ENCODE measurements at regions not wholly inside any gene's neighbourhood (a gene's known extent, or its start where the extent isn't known, plus 50 kb on each side); places are given as distances from the start of the nearest gene placed in this dataset.

DNA sequence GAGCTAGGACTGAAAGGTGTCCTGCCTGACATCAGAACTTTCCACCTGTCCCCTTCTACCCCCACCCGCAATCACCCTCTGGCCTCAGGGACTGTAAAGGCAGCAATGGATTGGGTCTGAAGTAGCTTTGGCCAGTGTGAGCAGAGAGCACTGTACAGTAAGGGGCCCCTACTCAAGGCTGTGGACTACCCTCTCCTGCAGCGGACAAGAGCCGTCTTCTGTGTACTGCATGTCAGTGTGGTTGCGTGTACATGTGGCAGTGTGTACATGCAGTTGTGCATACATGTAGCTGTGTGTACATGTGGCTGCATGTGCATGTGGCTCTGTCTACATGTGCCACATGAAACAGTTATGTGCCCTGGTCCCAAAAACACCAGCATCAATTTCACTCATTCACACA, 205.9 kb upstream of the LINGO1 start:
- Histone ChIP-seq H3K4me2 (no peak overlapping the region), H3F3A (ENCODE audit: low read depth) (no peaks in the 10 kb centered on the region), H4K20me1 (ENCODE audit: low read depth) (no peaks in the 10 kb centered on the region), H3K36me3 (no peaks in the 10 kb centered on the region), H3K4me3 (no peak overlapping the region), H3K27ac (no peak overlapping the region), H3K27me3 (no peaks in the 10 kb centered on the region), H3K79me2 (ENCODE audit: low read depth) (no peaks in the 10 kb centered on the region), H3K9me3 (ENCODE audit: low read depth) (no peaks in the 10 kb centered on the region), H2AFZ (replicated peaks) (no peak overlapping the region), H3K4me1 (peaks cover 25% of the 10 kb centered on the region), H3K9ac (no peak overlapping the region)
- peaks cover 11% of the 10 kb centered on the region for H3K27me3 Mint-ChIP-seq (ENCODE audit: insufficient read depth, low read depth)
- no peak for TF ChIP-seq EZH2 (IDR thresholded peaks at IDR 0.05)
- TF ChIP-seq, protein P1, sequence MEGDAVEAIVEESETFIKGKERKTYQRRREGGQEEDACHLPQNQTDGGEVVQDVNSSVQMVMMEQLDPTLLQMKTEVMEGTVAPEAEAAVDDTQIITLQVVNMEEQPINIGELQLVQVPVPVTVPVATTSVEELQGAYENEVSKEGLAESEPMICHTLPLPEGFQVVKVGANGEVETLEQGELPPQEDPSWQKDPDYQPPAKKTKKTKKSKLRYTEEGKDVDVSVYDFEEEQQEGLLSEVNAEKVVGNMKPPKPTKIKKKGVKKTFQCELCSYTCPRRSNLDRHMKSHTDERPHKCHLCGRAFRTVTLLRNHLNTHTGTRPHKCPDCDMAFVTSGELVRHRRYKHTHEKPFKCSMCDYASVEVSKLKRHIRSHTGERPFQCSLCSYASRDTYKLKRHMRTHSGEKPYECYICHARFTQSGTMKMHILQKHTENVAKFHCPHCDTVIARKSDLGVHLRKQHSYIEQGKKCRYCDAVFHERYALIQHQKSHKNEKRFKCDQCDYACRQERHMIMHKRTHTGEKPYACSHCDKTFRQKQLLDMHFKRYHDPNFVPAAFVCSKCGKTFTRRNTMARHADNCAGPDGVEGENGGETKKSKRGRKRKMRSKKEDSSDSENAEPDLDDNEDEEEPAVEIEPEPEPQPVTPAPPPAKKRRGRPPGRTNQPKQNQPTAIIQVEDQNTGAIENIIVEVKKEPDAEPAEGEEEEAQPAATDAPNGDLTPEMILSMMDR (IDR thresholded peaks at IDR 0.05): no peak
- no peak for TF ChIP-seq EZH2phosphoT487 (IDR thresholded peaks at IDR 0.05)
- no peak overlapping the region for H3K4me3 Mint-ChIP-seq
- peaks cover 12% of the 10 kb centered on the region for H3K4me1 Mint-ChIP-seq
- DNase-seq (ENCODE audit: low spot score): no peak
- H3K36me3 Mint-ChIP-seq: no peaks in the 10 kb centered on the region
- H3K9me3 Mint-ChIP-seq: peaks cover 2% of the 10 kb centered on the region
- no peak overlapping the region for H3K27ac Mint-ChIP-seq

DNA sequence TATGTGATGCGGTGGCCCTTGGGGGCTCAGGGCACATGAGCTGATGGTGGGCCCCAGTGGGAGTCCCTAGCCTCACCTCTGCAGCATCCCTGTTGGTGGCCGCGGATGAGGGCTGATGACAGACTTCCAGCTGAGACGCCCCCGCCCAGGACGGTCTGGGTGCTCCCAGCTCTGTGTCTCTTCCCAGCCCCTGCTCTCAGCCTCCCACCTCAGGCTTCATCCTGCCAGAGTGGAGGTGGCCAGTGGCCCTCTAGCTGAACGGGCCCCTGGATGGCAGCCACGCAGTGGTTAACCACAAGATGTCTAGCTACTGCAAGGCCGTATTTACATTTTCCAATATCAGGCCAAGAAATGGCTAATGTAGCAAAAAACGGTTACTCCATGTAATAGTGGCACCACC, 205.3 kb upstream of the LINGO1 start:
- Histone ChIP-seq H3K4me2 (no peak overlapping the region), H3K4me3 (no peak overlapping the region), H3K27me3 (no peaks in the 10 kb centered on the region), H3K27ac (no peak overlapping the region), H2AFZ (replicated peaks) (no peak overlapping the region), H3K36me3 (no peaks in the 10 kb centered on the region), H3K9me3 (ENCODE audit: low read depth) (no peaks in the 10 kb centered on the region), H3K79me2 (ENCODE audit: low read depth) (no peaks in the 10 kb centered on the region), H3K9ac (no peak overlapping the region), H4K20me1 (ENCODE audit: low read depth) (no peaks in the 10 kb centered on the region), H3F3A (ENCODE audit: low read depth) (no peaks in the 10 kb centered on the region), H3K4me1 (peaks cover 25% of the 10 kb centered on the region)
- no peak for DNase-seq (ENCODE audit: low spot score)
- Mint-ChIP-seq H3K36me3 (no peaks in the 10 kb centered on the region), H3K4me3 (no peak overlapping the region), H3K9me3 (peaks cover 2% of the 10 kb centered on the region), H3K4me1 (peaks cover 12% of the 10 kb centered on the region), H3K27ac (no peak overlapping the region), H3K27me3 (ENCODE audit: insufficient read depth, low read depth) (peaks cover 11% of the 10 kb centered on the region)
- TF ChIP-seq EZH2phosphoT487 (IDR thresholded peaks at IDR 0.05) (no peak), EZH2 (IDR thresholded peaks at IDR 0.05) (no peak)
- TF ChIP-seq, protein P1 (IDR thresholded peaks at IDR 0.05): no peak

DNA sequence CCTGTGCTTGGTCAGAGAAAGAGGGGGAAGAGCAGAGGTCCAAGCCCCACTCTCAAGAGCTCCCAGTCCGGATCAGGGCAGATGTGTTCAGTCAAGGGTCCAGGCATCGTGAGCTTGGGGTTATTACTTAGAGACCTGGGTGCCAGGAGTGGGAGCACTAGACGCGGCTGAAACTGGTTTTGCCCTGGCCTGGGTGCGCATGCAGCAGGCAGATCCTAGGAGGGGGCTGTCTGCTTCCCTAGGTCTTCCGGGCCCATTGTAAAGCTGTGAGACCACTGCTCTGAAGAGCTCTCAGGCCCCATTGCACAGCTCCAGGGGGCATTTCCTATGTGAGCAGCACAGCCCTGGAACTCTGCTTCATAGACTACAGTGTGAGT, 204.9 kb upstream of the LINGO1 start:
- Mint-ChIP-seq H3K27ac (no peak overlapping the region), H3K4me3 (no peak overlapping the region)

More for the DNA sequence above, 204.9 kb upstream of the LINGO1 start:
- H3K4me1 ChIP-seq: peaks cover 26% of the 10 kb centered on the region
- Mint-ChIP-seq H3K9me3 (peaks cover 2% of the 10 kb centered on the region), H3K4me1 (peaks cover 12% of the 10 kb centered on the region), H3K36me3 (no peaks in the 10 kb centered on the region), H3K27me3 (ENCODE audit: insufficient read depth, low read depth) (peaks cover 11% of the 10 kb centered on the region)
- H3K9ac ChIP-seq: no peak overlapping the region
- H2AFZ ChIP-seq (replicated peaks): no peak overlapping the region
- no peaks in the 10 kb centered on the region for H3K36me3 ChIP-seq
- no peaks in the 10 kb centered on the region for H3K79me2 ChIP-seq (ENCODE audit: low read depth)
- H3K9me3 ChIP-seq (ENCODE audit: low read depth): no peaks in the 10 kb centered on the region
- no peak overlapping the region for H3K4me3 ChIP-seq
- TF ChIP-seq EZH2phosphoT487 (IDR thresholded peaks at IDR 0.05): no peak
- TF ChIP-seq EZH2 (IDR thresholded peaks at IDR 0.05): no peak
- TF ChIP-seq, protein P1 (IDR thresholded peaks at IDR 0.05): no peak
- H3K4me2 ChIP-seq: no peak overlapping the region
- no peak overlapping the region for H3K27ac ChIP-seq
- H3F3A ChIP-seq (ENCODE audit: low read depth): no peaks in the 10 kb centered on the region
- H3K27me3 ChIP-seq: no peaks in the 10 kb centered on the region
- DNase-seq (ENCODE audit: low spot score): no peak
- no peaks in the 10 kb centered on the region for H4K20me1 ChIP-seq (ENCODE audit: low read depth)

All from neural progenitor cell (in vitro differentiated cells).